PC-3 (cell line): ENCODE measurements at regions not wholly inside any gene's neighbourhood (a gene's known extent, or its start where the extent isn't known, plus 50 kb on each side); places are given as distances from the start of the nearest gene placed in this dataset.

Experiments used
- ATAC-seq: fragments of 200-7000 bp; cut with Tn5 transposase; 2 replicates; pipeline ENCODE4 v1.9.1; 2020; ENCODE audit warnings: mild to moderate bottlenecking, moderate library complexity
- BruUV-seq: library from RNA; stranded (reverse); fragments of 400-500 nt; replicated peaks from 2 replicates; lab custom pipeline; 2021; lab: Mats Ljungman, UMichigan
- CTCF ChIA-PET: fragments of 300-600 bp; sonication (Branson Sonifier 250); formaldehyde crosslinking; loops from one replicate; lab custom pipeline; 2022; ENCODE audit warnings: antibody characterized with exemption; lab: Charles Lee
- POLR2A ChIA-PET: fragments of 300-600 bp; sonication (Branson Sonifier 250); formaldehyde crosslinking; loops from one replicate; lab custom pipeline; 2022; ENCODE audit warnings: antibody characterized with exemption; ENCODE audit not compliant: unreplicated experiment; lab: Charles Lee
- DNase-seq: peaks from one replicate; pipeline ENCODE4 v3.0.0-alpha.2; 2015
- H2AFZ ChIP-seq: fragments of 300-600 bp; sonication (generic); 2 replicates; pipeline ENCODE4 v1.6.0; 2016; ENCODE audit warnings: antibody characterized with exemption, low read length
- H3F3A ChIP-seq: fragments of 300-600 bp; sonication (generic); one replicate; pipeline ENCODE4 v1.6.0; 2017; ENCODE audit warnings: antibody characterized with exemption, low read length, control low read depth, mild to moderate bottlenecking; ENCODE audit not compliant: unreplicated experiment
- H3K27ac ChIP-seq: fragments of 300-600 bp; sonication (generic); 2 replicates; pipeline ENCODE4 v1.5.1; 2016; ENCODE audit warnings: mild to moderate bottlenecking, low read length
- H3K27me3 ChIP-seq: fragments of 300-600 bp; sonication (generic); 2 replicates; pipeline ENCODE4 v1.6.1; 2016; ENCODE audit warnings: low read length, mixed read lengths
- H3K36me3 ChIP-seq: fragments of 300-600 bp; sonication (generic); 2 replicates; pipeline ENCODE4 v1.6.1; 2016; ENCODE audit warnings: low read depth, mixed run types, low read length, mixed read lengths
- H3K4me1 ChIP-seq: fragments of 300-600 bp; sonication (generic); 2 replicates; pipeline ENCODE4 v1.5.1; 2016; ENCODE audit warnings: low read length; ENCODE audit not compliant: insufficient read depth
- H3K4me2 ChIP-seq: fragments of 300-600 bp; sonication (generic); 2 replicates; pipeline ENCODE4 v1.6.0; 2016; ENCODE audit warnings: low read length
- H3K4me3 ChIP-seq: fragments of 300-600 bp; sonication (generic); 2 replicates; pipeline ENCODE4 v1.5.1; 2016; ENCODE audit warnings: mild to moderate bottlenecking, low read length, mixed read lengths
- H3K79me2 ChIP-seq: fragments of 300-600 bp; sonication (generic); 2 replicates; pipeline ENCODE4 v1.6.1; 2017; ENCODE audit warnings: low read length, mixed read lengths
- H3K9ac ChIP-seq: fragments of 300-600 bp; sonication (generic); 2 replicates; pipeline ENCODE4 v1.6.0; 2016; ENCODE audit warnings: mild to moderate bottlenecking, low read length
- H3K9me2 ChIP-seq: fragments of 300-600 bp; sonication (generic); replicated peaks from 2 replicates; pipeline ENCODE4 v1.6.1; 2016; ENCODE audit warnings: mixed run types, low read length, mixed read lengths
- H3K9me3 ChIP-seq: fragments of 300-600 bp; sonication (generic); 2 replicates; pipeline ENCODE4 v1.6.1; 2016; ENCODE audit warnings: low read length, mixed read lengths
- H4K20me1 ChIP-seq: fragments of 300-600 bp; sonication (generic); 2 replicates; pipeline ENCODE4 v1.6.1; 2016; ENCODE audit warnings: low read length, mixed read lengths
- CTCF ChIP-seq: fragments of 300-600 bp; sonication (generic); conservative IDR thresholded peaks from 2 replicates; pipeline ENCODE4 v1.5.1; 2017; ENCODE audit warnings: antibody characterized with exemption, low read depth, mild to moderate bottlenecking, low read length
- EZH2 ChIP-seq: fragments of 300-600 bp; sonication (generic); IDR thresholded peaks from one replicate; pipeline ENCODE4 v1.6.1; 2017; ENCODE audit warnings: antibody characterized with exemption, mild to moderate bottlenecking, low read length; ENCODE audit not compliant: unreplicated experiment
- EZH2phosphoT487 ChIP-seq: fragments of 300-600 bp; sonication (generic); IDR thresholded peaks from 2 replicates; pipeline ENCODE4 v1.6.1; 2018; ENCODE audit warnings: mild to moderate bottlenecking, antibody characterized with exemption, low read length, borderline replicate concordance
- intact Hi-C: fragments of 100-400 bp; cut with micrococcal nuclease; formaldehyde crosslinking; loops from 2 replicates; pipeline ENCODE4 v1.9.0; 2023

GRCh38 chr1:79117376-79117775 is 110.8 kb upstream of the ADGRL4 start:
- intact Hi-C loops, result no loop called here
- ATAC-seq (no peak), DNase-seq (no peak)
- Histone ChIP-seq H3K9me2 (no peaks in the 10 kb centered on the region), H3F3A (no peaks in the 10 kb centered on the region), H3K36me3 (no peaks in the 10 kb centered on the region), H3K9ac (no peak overlapping the region), H3K4me2 (no peak overlapping the region), H3K27me3 (no peaks in the 10 kb centered on the region), H3K79me2 (no peaks in the 10 kb centered on the region), H3K4me3 (no peak overlapping the region), H3K4me1 (no peaks in the 10 kb centered on the region), H4K20me1 (no peaks in the 10 kb centered on the region), H3K9me3 (no peaks in the 10 kb centered on the region), H2AFZ (no peak overlapping the region), H3K27ac (no peak overlapping the region)
- BruUV-seq, result no TSS peak
- CTCF ChIA-PET, result no interaction called here
- no peak for TF ChIP-seq CTCF
- TF ChIP-seq EZH2phosphoT487, result no peak
- TF ChIP-seq EZH2, result no peak
- POLR2A ChIA-PET, result no interaction called here

GRCh38 chr1:79113836-79114235 is 107.3 kb upstream of the ADGRL4 start:
- H3K9me2 ChIP-seq, result no peaks in the 10 kb centered on the region
- no peak for TF ChIP-seq EZH2
- TF ChIP-seq EZH2phosphoT487, result no peak
- no peak for TF ChIP-seq CTCF
- H3K9ac ChIP-seq, result no peak overlapping the region
- H3K9me3 ChIP-seq, result no peaks in the 10 kb centered on the region
- ChIA-PET POLR2A (no interaction called here), CTCF (no interaction called here)
- H4K20me1 ChIP-seq, result no peaks in the 10 kb centered on the region
- no peak for DNase-seq
- H3K4me1 ChIP-seq, result no peaks in the 10 kb centered on the region
- no peaks in the 10 kb centered on the region for H3F3A ChIP-seq
- no TSS peak for BruUV-seq
- no peak overlapping the region for H3K27ac ChIP-seq
- H3K79me2 ChIP-seq, result no peaks in the 10 kb centered on the region
- intact Hi-C loops, result no loop called here
- no peak overlapping the region for H2AFZ ChIP-seq
- no peaks in the 10 kb centered on the region for H3K27me3 ChIP-seq
- ATAC-seq, result no peak
- no peak overlapping the region for H3K4me3 ChIP-seq
- H3K4me2 ChIP-seq, result no peak overlapping the region
- no peaks in the 10 kb centered on the region for H3K36me3 ChIP-seq

GRCh38 chr1:79110749-79111148 is 104.2 kb upstream of the ADGRL4 start:
- ATAC-seq (no peak), DNase-seq (no peak)
- H4K20me1 ChIP-seq, result no peaks in the 10 kb centered on the region
- H2AFZ ChIP-seq, result no peak overlapping the region
- no peaks in the 10 kb centered on the region for H3K36me3 ChIP-seq
- no peaks in the 10 kb centered on the region for H3K9me3 ChIP-seq
- no peaks in the 10 kb centered on the region for H3K4me1 ChIP-seq
- BruUV-seq, result no TSS peak
- no peak overlapping the region for H3K4me3 ChIP-seq
- ChIA-PET POLR2A (no interaction called here), CTCF (no interaction called here)
- no peak overlapping the region for H3K9ac ChIP-seq
- no peaks in the 10 kb centered on the region for H3K27me3 ChIP-seq
- no peaks in the 10 kb centered on the region for H3F3A ChIP-seq
- H3K9me2 ChIP-seq, result no peaks in the 10 kb centered on the region
- H3K4me2 ChIP-seq, result no peak overlapping the region
- TF ChIP-seq EZH2phosphoT487, result no peak
- no peak for TF ChIP-seq CTCF
- TF ChIP-seq EZH2, result no peak
- intact Hi-C loops, result no loop called here
- no peaks in the 10 kb centered on the region for H3K79me2 ChIP-seq
- H3K27ac ChIP-seq, result no peak overlapping the region
